ENCODE measurements at regions not wholly inside any gene's neighbourhood (a gene's known extent, or its start where the extent isn't known, plus 50 kb on each side); places are given as distances from the start of the nearest gene placed in this dataset.

DNA sequence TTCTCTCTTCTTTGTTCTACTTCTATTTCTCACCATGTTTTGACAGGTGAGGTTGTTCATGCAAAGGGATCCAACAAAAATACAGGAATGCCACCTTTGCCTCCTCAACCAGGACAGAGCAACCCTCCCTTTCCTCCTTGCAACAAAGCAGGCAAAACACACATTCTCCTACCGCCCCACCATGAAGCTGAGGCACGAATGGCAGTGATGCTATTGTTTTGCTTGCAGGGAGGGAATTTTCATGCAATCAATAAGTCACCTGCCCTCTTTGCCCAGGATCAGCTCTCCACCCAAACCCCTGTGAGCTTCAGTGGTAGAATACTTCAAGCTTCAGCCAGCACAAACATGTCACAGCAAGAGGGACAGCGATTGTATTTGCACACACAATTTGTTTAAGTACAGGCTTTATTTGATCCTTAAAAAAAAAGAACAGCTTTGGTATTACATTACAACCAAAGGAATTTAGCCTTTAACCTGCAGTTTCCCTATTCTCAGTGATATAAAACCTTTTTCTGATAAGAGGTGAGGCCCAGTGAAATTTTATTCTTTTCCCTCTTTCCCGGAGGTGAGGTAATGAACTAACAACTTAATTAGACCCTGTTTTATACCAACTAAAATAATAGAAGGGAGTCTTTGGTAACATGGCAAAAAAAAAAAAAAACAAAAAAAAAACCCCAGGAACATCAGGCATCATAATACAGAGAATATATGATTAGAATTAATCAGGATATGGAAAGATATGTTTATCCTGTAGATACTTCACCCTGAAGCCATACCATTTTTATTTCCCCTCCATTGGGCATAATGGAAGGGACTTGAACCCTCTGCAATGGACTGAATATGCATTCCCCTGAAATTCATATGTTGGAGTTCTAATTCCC lies 87.0 kb upstream of the EEA1 start:
- no peak for DNase-seq (ENCODE audit: low spot score)
- TF ChIP-seq, protein P1, sequence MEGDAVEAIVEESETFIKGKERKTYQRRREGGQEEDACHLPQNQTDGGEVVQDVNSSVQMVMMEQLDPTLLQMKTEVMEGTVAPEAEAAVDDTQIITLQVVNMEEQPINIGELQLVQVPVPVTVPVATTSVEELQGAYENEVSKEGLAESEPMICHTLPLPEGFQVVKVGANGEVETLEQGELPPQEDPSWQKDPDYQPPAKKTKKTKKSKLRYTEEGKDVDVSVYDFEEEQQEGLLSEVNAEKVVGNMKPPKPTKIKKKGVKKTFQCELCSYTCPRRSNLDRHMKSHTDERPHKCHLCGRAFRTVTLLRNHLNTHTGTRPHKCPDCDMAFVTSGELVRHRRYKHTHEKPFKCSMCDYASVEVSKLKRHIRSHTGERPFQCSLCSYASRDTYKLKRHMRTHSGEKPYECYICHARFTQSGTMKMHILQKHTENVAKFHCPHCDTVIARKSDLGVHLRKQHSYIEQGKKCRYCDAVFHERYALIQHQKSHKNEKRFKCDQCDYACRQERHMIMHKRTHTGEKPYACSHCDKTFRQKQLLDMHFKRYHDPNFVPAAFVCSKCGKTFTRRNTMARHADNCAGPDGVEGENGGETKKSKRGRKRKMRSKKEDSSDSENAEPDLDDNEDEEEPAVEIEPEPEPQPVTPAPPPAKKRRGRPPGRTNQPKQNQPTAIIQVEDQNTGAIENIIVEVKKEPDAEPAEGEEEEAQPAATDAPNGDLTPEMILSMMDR (IDR thresholded peaks at IDR 0.05; ENCODE audit: extremely low read depth, missing control alignments): no peak

DNA sequence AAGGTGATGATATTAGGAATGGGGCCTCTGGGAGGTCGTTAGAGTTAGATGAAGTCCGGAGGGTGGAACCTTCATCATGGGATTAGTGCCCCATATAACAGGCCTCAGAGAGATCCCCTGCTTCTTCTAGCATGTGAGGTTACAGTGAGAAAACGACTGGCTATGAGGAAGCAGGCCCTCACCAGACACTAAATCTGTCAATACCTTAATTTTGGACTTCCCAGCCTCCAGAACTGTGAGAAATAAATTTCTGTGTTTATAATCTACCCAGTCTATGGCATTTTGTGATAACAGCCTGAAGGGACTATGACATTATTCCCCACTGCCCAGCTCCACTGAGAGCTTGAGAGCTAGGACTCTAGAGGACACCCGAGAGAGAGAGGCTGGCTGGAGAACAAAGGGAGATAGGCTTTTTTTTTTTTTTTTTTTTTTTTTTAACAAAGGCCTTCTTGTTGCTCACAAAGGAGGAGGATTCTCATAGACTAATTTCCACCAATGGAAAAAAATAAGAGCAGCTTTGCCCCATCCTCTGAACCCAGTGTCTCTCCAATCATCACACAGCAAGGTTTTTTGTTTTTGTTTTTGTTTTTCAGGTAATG lies 87.8 kb upstream of the EEA1 start:
- TF ChIP-seq, protein P1 (IDR thresholded peaks at IDR 0.05; ENCODE audit: extremely low read depth, missing control alignments): no peak
- no peak for DNase-seq (ENCODE audit: low spot score)

DNA sequence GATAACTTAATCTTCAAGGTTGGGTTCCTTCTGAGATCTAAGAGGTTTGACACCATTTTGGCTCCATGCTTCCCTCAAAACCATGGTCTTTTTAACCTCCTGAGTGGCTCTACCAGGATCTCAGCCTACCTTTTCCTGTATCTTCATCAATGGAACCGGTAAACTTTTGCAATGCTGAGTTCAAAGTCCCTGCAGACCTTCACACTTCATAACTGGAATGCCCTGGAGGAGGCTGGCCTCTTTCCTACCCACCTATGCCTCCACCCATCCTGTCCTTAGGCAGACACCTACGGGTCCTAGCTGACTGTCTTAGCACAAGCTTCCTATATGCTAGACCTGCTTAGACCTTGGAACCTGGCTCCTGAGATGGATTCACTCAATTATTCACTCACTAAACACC lies 89.5 kb upstream of the EEA1 start:
- no peak for DNase-seq (ENCODE audit: low spot score)
- TF ChIP-seq, protein P1 (IDR thresholded peaks at IDR 0.05; ENCODE audit: extremely low read depth, missing control alignments): no peak

DNA sequence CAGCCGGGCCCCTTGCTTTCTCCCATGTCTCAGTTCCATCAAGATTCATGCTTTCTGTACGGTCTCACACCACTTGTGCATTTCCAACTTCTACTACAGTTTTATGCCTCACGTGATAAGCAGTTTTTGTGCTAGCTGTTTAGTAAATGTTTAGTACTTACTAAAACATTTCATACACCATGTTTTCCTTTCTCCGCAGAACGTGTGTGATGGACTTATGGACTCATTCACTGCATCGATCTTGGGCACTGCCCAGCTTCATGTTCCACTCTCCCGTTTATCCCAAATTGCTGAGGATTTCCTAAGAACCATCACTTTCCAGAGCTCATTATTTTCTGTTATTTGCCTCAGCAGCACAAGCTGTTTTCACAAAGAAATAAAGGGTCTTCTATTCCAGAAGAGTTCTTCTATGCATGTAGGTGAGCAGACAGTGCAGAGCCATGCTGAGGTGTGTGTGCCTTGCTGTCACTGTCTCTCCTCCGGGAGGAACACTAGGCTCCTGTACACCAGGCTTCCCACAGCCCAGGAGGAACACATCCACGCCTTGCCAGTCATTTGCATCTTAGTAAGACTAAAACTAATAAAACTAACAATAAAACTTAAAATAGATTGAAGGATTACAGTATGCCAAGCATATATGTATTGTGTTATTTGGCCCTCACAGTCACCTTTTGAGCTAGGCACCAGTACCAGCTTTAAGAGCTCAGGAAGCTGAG lies 90.3 kb upstream of the EEA1 start:
- no peak for DNase-seq (ENCODE audit: low spot score)
- TF ChIP-seq, protein P1 (IDR thresholded peaks at IDR 0.05; ENCODE audit: extremely low read depth, missing control alignments): no peak

DNA sequence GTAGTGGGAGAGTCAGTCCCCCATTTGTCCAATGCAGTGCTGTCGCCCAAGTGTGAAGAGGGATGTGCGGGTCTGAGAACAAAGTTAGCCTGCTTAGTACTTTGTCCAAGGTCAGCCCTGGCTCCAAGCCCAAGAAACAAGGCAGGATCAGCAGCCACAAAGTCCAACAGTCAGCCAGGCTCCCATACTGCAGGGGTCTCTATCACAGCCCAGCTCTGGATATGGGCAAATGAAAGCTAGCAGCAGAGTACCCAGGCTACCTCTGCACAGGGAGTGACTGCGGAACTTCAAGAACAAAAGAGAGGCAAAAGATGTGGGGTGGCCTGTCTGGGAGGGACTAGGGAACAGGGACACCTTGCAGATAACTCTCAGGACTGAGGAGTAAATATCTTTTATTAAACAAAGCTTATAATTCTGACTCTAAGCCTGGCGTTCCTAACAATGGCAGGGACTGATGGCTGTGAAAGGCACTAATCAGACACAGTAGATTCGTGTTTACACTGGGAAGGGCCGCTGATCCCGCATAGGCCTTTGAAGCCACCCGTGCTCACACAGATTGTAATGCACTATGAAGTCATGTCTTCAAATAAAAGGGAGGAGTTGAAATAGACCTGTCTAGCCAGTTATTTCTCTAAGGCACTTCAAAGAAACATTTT lies 91.0 kb upstream of the EEA1 start:
- TF ChIP-seq, protein P1 (IDR thresholded peaks at IDR 0.05; ENCODE audit: extremely low read depth, missing control alignments): no peak

DNA sequence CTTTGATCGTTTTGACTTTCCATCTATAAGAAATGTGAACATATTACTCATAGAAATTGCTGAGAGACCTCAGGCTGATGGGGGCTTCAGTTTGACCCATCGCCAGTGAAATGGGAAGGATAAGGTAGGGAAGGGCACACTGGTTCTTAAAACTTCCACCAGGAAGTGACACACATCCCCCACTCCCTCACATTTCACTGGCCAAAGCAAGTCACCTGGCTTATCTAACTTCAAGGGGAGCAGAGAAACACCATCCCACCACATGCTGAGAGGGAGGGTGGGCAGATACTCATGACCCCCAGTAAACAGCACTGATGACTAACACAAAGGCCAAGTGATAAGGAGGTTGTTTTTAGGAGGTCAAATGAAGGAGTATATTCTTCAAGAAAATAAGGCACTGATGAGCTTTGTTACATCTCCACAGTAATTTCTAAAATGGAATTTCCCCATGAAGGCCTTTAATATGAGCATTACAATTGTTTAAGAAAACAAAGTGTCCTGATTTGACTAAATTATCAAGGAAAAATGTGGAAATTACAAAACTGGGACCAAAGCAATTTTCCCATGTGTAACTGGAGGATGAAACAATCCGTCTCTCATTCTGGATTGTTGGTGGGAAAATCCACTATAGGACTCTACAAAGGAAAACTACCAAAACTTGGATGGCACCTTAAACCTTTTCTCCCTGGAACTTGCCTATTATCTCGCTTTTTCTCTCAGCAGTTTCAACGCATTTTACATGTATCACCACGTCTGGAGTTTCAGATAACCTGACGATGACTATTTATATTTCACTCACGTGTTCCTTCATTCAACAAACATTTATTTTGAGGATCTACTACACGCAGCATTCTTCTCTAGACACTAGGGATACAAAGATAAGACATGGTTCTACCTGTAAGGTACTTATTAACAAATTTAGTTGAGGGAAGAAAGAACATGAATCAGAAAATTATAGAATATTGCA lies 91.8 kb upstream of the EEA1 start:
- no peak for DNase-seq (ENCODE audit: low spot score)

More for the DNA sequence above, 91.0 kb upstream of the EEA1 start:
- no peak for DNase-seq (ENCODE audit: low spot score)

More for the DNA sequence above, 91.8 kb upstream of the EEA1 start:
- TF ChIP-seq, protein P1 (IDR thresholded peaks at IDR 0.05; ENCODE audit: extremely low read depth, missing control alignments): no peak

Measured in GM20000 (cell line).